Uterus (tissue), 3 donors: ENCODE measurements at regions not wholly inside any gene's neighbourhood (a gene's known extent, or its start where the extent isn't known, plus 50 kb on each side); places are given as distances from the start of the nearest gene placed in this dataset.

Experiments used
- DNase-seq, 2 donors: peaks; one replicate each; pipeline ENCODE4 v3.0.0-alpha.2; 2019 to 2020
- H3K27ac ChIP-seq, 2 donors: fragments of 200-600 bp; sonication (generic); 1 replicate in 1 of 2; 2 replicates in 1 of 2; pipeline ENCODE4 v1.5.1; 2016 to 2018
- H3K27me3 ChIP-seq, 2 donors: fragments of 200-600 bp; sonication (generic); one replicate each; pipeline ENCODE4 v1.5.1; 2018 to 2019; ENCODE audit warnings: control low read depth in 1 of 2
- H3K36me3 ChIP-seq, 2 donors: fragments of 200-600 bp; sonication (generic); one replicate each; pipeline ENCODE4 v1.5.1; 2019; ENCODE audit warnings: control low read depth in 1 of 2
- H3K4me1 ChIP-seq, 2 donors: fragments of 200-600 bp; sonication (generic); one replicate each; pipeline ENCODE4 v1.5.1; 2018 to 2019; ENCODE audit warnings: control low read depth in 1 of 2
- H3K4me3 ChIP-seq, 2 donors: fragments of 200-600 bp; sonication (generic); 1 replicate in 1 of 2; 2 replicates in 1 of 2; pipeline ENCODE4 v1.5.1; 2018 to 2019; ENCODE audit warnings: mild to moderate bottlenecking in 1 of 2
- H3K9me3 ChIP-seq, 2 donors: fragments of 200-600 bp; sonication (generic); one replicate each; pipeline ENCODE4 v1.5.1; 2019; ENCODE audit warnings: control low read depth in 1 of 2
- CTCF ChIP-seq, 4 experiments: fragments of 200-600 bp in 2 of 4; fragments of 450-650 bp in 2 of 4; sonication (generic) in 2 of 4; IDR thresholded peaks; one replicate each; pipeline ENCODE4 v1.5.1; 2016 to 2019; ENCODE audit warnings: antibody characterized with exemption in 4 of 4, mild to moderate bottlenecking in 2 of 4, moderate library complexity in 1 of 4
- POLR2A ChIP-seq, 2 donors: fragments of 450-650 bp; IDR thresholded peaks; one replicate each; pipeline ENCODE4 v1.6.1; 2016; ENCODE audit warnings: antibody characterized with exemption in 2 of 2, mild to moderate bottlenecking in 1 of 2, moderate library complexity in 1 of 2
- intact Hi-C: fragments of 100-400 bp; cut with DNase I; formaldehyde crosslinking; loops from one replicate; pipeline ENCODE4 v1.15.1; 2023; ENCODE audit warnings: low total_unique reads
- donor health status: DM: yes; HTN: yes; CAD: no.

DNA sequence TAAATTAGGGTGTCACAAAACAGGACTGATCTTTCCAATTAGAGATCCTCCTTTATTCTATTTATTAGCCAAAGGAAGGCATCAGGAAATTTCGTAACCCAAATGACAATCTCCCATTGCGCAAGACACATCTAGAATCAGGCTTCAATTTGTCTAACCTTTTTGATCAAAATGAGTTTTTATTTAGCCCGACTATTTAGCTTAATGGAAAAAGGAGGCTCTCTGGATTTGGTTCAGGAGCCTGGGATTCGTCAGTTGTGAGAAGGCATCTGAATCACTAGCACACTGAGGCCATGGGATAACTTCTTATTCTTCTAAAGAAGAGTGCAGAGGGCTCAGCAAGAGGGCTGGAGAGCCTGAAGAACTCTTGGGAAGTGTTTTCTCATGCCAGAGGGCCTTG lies 332.1 kb upstream of the ETAA1 start:
- H3K36me3 ChIP-seq = no peaks in the 10 kb centered on the region
- H3K9me3 ChIP-seq = no peaks in the 10 kb centered on the region
- peak; percentile 69 to 85 for DNase-seq
- no peaks in the 10 kb centered on the region for H3K4me1 ChIP-seq
- TF ChIP-seq CTCF (IDR thresholded peaks at IDR 0.05) = no peak
- no peak for TF ChIP-seq POLR2A (IDR thresholded peaks at IDR 0.05)
- intact Hi-C loops = no loop called here
- peak overlapping the region; percentile 57 to 68 for H3K27ac ChIP-seq
- H3K27me3 ChIP-seq = no peaks in the 10 kb centered on the region
- no peak overlapping the region for H3K4me3 ChIP-seq

GRCh38 chr2:67066782-67067181 lies 330.4 kb upstream of the ETAA1 start:
- Histone ChIP-seq H3K9me3 (no peaks in the 10 kb centered on the region), H3K4me3 (no peak overlapping the region), H3K36me3 (no peaks in the 10 kb centered on the region), H3K27ac (no peak overlapping the region), H3K4me1 (no peaks in the 10 kb centered on the region), H3K27me3 (no peaks in the 10 kb centered on the region)
- no peak for DNase-seq
- TF ChIP-seq POLR2A (IDR thresholded peaks at IDR 0.05) (no peak), CTCF (IDR thresholded peaks at IDR 0.05) (no peak)
- intact Hi-C loops = no loop called here

DNA sequence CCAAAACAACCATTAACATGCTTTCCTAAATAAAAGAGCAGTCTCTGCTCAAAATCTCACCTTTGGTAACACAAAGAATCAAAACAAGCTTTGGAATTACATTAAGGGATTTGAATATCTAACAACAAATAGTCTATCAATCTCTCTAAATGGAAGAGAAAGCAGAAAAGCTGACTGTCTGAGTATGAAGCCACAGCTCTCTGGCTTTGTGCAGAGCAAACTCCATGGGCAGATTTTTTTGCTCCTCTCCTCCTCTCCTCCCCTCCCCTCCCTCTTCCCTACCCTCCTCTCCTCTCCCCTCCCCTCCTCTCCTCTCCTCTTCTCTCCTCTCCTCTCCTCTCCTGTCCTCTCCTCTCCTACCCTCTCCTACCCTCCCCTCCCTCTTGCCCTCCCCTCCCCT lies 329.5 kb upstream of the ETAA1 start:
- no peak overlapping the region for H3K4me3 ChIP-seq
- H3K27ac ChIP-seq = no peak overlapping the region
- intact Hi-C loops = no loop called here
- no peaks in the 10 kb centered on the region for H3K4me1 ChIP-seq
- no peaks in the 10 kb centered on the region for H3K27me3 ChIP-seq
- no peaks in the 10 kb centered on the region for H3K9me3 ChIP-seq
- no peak for TF ChIP-seq CTCF (IDR thresholded peaks at IDR 0.05)
- no peak for TF ChIP-seq POLR2A (IDR thresholded peaks at IDR 0.05)
- no peak for DNase-seq
- H3K36me3 ChIP-seq = no peaks in the 10 kb centered on the region

DNA sequence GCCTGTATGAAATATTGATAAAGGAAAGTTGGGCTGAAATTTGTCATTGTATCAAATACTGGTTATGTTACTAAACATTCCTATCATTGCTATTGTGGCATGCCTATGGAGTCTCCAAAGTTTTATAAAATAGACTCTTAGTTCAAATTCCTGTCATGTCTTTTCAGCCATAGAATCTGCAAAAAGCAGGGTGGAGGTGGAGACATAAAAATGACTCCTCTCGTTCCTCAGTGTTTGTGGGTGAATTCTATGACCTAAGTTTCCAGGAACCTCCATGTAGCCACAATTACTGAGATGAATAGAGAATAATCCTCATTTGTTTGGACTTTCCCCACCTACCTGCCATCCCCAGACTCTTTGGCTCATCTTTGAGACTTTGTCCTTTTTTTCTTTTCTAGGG lies 326.3 kb upstream of the ETAA1 start:
- intact Hi-C loops = no loop called here
- DNase-seq = no peak
- TF ChIP-seq POLR2A (IDR thresholded peaks at IDR 0.05) (no peak), CTCF (IDR thresholded peaks at IDR 0.05) (no peak)
- Histone ChIP-seq H3K9me3 (no peaks in the 10 kb centered on the region), H3K27ac (no peak overlapping the region), H3K4me3 (no peak overlapping the region), H3K36me3 (no peaks in the 10 kb centered on the region), H3K27me3 (no peaks in the 10 kb centered on the region), H3K4me1 (no peaks in the 10 kb centered on the region)

DNA sequence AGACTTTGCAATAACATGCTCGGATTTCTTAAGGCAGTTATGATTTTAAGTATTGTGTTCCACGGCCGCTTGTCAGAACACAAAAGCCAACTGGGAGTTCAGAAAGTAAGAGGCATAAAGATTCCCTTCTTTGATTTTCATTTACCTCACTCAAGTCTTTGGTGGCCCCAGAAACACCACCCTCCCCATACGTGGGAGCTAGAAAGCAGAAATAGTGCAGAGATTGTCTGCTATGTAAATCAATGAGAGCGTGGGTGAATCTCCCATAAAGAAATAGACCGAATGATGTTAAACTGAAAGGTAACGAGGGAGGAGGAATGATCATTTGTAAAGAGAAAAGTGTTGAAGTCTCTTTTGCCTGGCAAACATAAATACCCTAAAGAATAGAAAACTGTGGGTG lies 322.1 kb upstream of the ETAA1 start:
- DNase-seq = no peak
- H3K27ac ChIP-seq = peak overlapping the region; percentile 66 to 67
- no peak overlapping the region for H3K4me3 ChIP-seq
- intact Hi-C loops = no loop called here
- H3K27me3 ChIP-seq = no peaks in the 10 kb centered on the region
- no peak for TF ChIP-seq POLR2A (IDR thresholded peaks at IDR 0.05)
- TF ChIP-seq CTCF (IDR thresholded peaks at IDR 0.05) = no peak
- H3K4me1 ChIP-seq = no peaks in the 10 kb centered on the region
- no peaks in the 10 kb centered on the region for H3K36me3 ChIP-seq
- H3K9me3 ChIP-seq = no peaks in the 10 kb centered on the region
